Vagina (tissue), 2 donors: ENCODE measurements at regions not wholly inside any gene's neighbourhood (a gene's known extent, or its start where the extent isn't known, plus 50 kb on each side); places are given as distances from the start of the nearest gene placed in this dataset.

Experiments used
- CTCF ChIP-seq, 3 experiments: fragments of 450-650 bp in 2 of 3; fragments of 200-600 bp in 1 of 3; sonication (generic) in 1 of 3; IDR thresholded peaks; one replicate each; pipeline ENCODE4 v1.5.1; 2017 to 2019; ENCODE audit warnings: antibody characterized with exemption in 3 of 3, mild to moderate bottlenecking in 2 of 3, moderate library complexity in 2 of 3
- POLR2A ChIP-seq, 2 donors: fragments of 450-650 bp; IDR thresholded peaks; one replicate each; pipeline ENCODE4 v1.6.1; 2017; ENCODE audit warnings: antibody characterized with exemption in 2 of 2, mild to moderate bottlenecking in 2 of 2, moderate library complexity in 2 of 2
- POLR2AphosphoS5 ChIP-seq, 2 donors: sonication (generic); formaldehyde crosslinking; IDR thresholded peaks; one replicate each; pipeline ENCODE4 v1.9.0; 2017; ENCODE audit warnings: antibody characterized with exemption in 2 of 2, mild to moderate bottlenecking in 2 of 2, low read depth in 1 of 2; ENCODE audit not compliant: insufficient read depth in 1 of 2

GRCh38 chr18:24546307-24546706 is 85.9 kb downstream of the HRH4 start:
- no peak for TF ChIP-seq CTCF (IDR thresholded peaks at IDR 0.05)
- no peak for TF ChIP-seq POLR2A (IDR thresholded peaks at IDR 0.05)
- TF ChIP-seq POLR2AphosphoS5 (IDR thresholded peaks at IDR 0.05; ENCODE audit: insufficient read depth in 1 of 2, low read depth in 1 of 2) = no peak
